ENCODE measurements at regions not wholly inside any gene's neighbourhood (a gene's known extent, or its start where the extent isn't known, plus 50 kb on each side); places are given as distances from the start of the nearest gene placed in this dataset.
A peak's percentile ranks its signal among the peaks of the same experiment; 100 is the strongest.

DNA sequence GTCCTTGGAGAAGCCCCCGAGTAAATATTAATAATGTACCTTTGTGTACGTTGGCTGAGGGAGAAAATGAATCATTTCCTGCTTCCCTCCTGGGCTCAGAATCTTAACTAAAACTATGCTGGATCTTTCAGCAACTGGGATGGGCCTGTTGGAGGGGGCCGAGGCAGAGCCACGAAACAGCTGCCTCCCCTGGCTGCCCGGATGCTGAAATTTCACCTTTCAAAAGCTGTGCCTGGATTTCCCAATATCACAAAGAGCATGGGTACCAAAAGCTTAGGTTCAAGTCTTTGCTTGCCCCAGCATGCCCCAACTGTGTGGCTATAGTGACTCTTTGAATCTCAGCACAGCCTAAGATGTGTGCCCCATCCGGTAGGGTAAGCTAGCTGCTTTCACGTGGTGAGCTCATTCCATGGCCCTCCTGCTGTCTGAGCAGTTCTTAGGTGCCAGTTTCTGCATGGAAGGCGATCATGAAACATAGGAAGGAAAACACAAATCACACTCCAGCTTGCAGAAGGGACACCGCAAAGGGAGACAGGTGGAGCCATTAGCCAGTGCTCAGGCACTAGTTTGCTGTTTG is 473.5 kb downstream of the PTPRU start:
- TF ChIP-seq, protein P1, sequence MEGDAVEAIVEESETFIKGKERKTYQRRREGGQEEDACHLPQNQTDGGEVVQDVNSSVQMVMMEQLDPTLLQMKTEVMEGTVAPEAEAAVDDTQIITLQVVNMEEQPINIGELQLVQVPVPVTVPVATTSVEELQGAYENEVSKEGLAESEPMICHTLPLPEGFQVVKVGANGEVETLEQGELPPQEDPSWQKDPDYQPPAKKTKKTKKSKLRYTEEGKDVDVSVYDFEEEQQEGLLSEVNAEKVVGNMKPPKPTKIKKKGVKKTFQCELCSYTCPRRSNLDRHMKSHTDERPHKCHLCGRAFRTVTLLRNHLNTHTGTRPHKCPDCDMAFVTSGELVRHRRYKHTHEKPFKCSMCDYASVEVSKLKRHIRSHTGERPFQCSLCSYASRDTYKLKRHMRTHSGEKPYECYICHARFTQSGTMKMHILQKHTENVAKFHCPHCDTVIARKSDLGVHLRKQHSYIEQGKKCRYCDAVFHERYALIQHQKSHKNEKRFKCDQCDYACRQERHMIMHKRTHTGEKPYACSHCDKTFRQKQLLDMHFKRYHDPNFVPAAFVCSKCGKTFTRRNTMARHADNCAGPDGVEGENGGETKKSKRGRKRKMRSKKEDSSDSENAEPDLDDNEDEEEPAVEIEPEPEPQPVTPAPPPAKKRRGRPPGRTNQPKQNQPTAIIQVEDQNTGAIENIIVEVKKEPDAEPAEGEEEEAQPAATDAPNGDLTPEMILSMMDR (IDR thresholded peaks at IDR 0.05) = no peak
- TF ChIP-seq RCOR1 (IDR thresholded peaks at IDR 0.05; ENCODE audit: low read depth, low read length) (no peak), POLR2A (IDR thresholded peaks at IDR 0.05; ENCODE audit: low read length) (no peak), PHF8 (IDR thresholded peaks at IDR 0.05; ENCODE audit: borderline replicate concordance, low read depth) (no peak), EHMT2 (IDR thresholded peaks at IDR 0.05; ENCODE audit: low read depth) (no peak), GATA3 (IDR thresholded peaks at IDR 0.05; ENCODE audit: borderline replicate concordance) (no peak), MAZ (IDR thresholded peaks at IDR 0.05; ENCODE audit: borderline replicate concordance, low read depth, low read length) (no peak), TP53 (CRISPR knock-in tag; IDR thresholded peaks at IDR 0.05) (no peak), CEBPB (IDR thresholded peaks at IDR 0.05) (no peak), ESRRA (IDR thresholded peaks at IDR 0.05; ENCODE audit: borderline replicate concordance, low read length) (no peak)
- TF ChIP-seq, protein P2, sequence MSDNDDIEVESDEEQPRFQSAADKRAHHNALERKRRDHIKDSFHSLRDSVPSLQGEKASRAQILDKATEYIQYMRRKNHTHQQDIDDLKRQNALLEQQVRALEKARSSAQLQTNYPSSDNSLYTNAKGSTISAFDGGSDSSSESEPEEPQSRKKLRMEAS (IDR thresholded peaks at IDR 0.05) = no peak; the same call in 1 of the 2 replicates
- TF ChIP-seq, protein P3, sequence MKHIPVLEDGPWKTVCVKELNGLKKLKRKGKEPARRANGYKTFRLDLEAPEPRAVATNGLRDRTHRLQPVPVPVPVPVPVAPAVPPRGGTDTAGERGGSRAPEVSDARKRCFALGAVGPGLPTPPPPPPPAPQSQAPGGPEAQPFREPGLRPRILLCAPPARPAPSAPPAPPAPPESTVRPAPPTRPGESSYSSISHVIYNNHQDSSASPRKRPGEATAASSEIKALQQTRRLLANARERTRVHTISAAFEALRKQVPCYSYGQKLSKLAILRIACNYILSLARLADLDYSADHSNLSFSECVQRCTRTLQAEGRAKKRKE (CRISPR knock-in tag; IDR thresholded peaks at IDR 0.05; ENCODE audit: low read depth) = 0 out of 2 replicates have a peak, but pooled peaks have one; percentile 42
- TF ChIP-seq, protein P4, sequence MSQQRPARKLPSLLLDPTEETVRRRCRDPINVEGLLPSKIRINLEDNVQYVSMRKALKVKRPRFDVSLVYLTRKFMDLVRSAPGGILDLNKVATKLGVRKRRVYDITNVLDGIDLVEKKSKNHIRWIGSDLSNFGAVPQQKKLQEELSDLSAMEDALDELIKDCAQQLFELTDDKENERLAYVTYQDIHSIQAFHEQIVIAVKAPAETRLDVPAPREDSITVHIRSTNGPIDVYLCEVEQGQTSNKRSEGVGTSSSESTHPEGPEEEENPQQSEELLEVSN (IDR thresholded peaks at IDR 0.05; ENCODE audit: borderline replicate concordance, low read depth) = no peak; the same call in 1 of the 2 replicates
